GM19452 (cell line): ENCODE measurements at regions not wholly inside any gene's neighbourhood (a gene's known extent, or its start where the extent isn't known, plus 50 kb on each side); places are given as distances from the start of the nearest gene placed in this dataset.

Experiments
- ATAC-seq: cut with Tn5 transposase; IDR thresholded peaks from one replicate; pipeline ENCODE4 v1.9.1; 2021; ENCODE audit not compliant: unreplicated experiment

- ATAC-seq: no peak
Observed at GRCh38 chr1:83689921-83690868, 308.7 kb downstream of the TTLL7 start.

- no peak for ATAC-seq
Observed at GRCh38 chr1:83682132-83682531, 316.8 kb downstream of the TTLL7 start.

DNA sequence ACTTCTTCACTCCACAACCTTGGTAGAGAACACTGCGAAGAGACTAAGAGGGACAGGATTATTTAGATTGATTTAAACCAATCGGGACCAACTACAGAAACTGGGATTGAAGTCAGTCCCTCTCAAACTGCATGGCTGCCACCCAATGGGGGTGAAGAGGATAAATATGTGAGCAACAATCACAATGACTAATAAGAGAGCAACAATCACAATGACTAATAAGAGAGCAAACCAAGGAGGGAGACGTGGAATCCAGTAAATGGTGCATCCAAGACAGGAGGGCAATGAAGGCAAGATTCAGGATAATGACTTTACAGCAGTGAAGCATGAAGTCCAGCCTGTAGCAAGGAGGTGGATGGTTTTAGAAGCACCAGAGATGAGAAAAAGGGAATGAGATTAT is 322.8 kb downstream of the TTLL7 start:
- no peak for ATAC-seq

- no peak for ATAC-seq
Observed at GRCh38 chr1:83673312-83673711, 325.6 kb downstream of the TTLL7 start.

DNA sequence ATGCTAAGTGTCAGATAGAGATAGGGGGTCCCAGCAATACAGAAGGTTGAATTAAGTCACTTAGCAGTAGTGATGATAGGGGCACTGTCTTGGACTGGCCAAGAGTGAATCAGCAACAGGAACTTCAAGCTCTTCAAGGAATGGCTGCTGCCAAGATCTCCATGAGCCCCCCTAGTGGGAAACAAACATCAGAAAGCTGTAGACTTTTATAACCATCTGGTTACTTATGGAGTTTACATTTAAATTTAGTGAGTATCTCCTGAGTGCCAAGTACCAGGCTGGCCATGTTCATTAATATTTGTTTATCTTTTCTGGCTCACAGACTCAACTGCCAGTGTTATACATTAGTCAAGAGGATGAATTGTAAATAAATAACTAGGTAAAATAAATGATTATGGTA is 327.3 kb downstream of the TTLL7 start:
- no peak for ATAC-seq

DNA sequence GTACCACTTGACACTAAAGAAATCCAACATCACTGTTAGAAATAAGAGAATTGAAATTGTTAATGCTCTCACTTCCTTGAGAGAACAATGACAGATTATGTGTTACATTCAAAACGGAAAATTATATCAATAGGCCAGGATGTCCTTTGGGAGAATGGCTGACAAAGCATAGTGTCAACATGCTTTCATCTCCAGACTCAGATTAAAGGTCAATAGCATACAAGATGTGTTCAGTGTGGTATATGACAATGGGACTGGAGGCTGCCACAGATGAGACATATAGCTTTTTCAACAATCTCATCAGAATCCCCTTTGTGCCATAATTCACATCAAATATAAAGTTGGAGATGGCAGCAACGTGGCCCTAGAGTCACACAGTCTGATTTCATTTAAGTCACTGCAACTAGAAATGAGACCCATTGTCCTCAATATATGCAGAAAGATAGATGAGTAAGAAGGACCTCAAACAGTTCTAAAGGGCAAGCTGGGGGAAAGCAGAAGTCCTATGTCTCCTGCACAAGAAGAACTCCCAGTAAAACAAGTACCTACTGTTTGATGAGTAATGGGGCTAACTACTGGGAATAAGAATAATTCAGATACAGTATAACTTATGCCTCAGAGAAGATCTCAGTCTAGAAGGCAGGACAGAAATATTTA is 327.9 kb downstream of the TTLL7 start:
- ATAC-seq: no peak

DNA sequence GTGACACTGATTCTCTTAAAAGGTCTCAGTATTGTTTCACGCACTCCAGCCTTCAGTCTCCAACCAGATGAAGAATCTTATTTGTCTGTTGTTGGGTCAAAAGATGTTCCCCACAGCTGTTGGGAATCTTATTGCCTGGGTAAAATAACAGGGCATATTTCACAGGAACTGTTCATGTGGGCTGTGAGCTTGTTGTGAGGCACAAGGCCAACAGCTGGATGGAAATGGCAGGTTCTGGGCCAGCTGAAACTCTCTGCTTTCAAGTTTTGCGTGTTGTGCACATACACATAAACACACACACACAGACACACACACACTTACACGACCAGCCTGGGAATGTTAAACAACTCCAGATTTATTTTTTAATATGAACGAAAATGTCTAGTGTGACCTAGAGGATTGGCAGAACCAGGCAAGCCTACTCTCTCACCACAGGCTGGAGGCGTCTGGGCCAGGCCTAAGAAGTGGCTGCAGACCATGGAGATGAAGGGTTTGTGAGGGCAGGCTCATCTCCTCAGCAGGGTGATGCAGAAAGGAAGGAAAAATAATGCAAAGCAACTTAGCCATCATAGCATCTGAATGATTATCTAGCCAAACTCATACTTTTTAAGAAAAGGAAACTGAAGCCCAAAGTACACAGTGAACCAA is 357.0 kb downstream of the TTLL7 start:
- no peak for ATAC-seq

- no peak for ATAC-seq
Observed at GRCh38 chr1:83641206-83641658, 357.7 kb downstream of the TTLL7 start.

DNA sequence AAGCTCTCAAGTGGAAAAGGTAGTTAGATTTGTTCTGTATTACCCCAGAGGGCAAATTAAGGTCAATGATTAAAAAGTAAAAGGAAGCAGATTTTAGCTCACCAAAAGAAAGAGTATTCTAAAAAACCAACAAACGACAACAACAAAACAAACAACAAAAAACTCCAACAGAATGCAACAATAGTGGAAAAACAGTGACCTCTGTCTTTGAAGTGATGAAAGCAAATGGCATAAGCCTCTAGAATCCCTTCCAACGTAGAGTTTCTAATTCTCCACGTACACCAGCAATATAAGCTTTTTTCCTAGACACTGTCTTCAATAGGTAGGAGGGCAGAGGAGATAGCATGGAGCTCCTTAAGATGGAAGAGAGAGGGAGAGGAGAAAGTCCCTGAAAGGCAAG is 359.1 kb downstream of the TTLL7 start:
- ATAC-seq: no peak

DNA sequence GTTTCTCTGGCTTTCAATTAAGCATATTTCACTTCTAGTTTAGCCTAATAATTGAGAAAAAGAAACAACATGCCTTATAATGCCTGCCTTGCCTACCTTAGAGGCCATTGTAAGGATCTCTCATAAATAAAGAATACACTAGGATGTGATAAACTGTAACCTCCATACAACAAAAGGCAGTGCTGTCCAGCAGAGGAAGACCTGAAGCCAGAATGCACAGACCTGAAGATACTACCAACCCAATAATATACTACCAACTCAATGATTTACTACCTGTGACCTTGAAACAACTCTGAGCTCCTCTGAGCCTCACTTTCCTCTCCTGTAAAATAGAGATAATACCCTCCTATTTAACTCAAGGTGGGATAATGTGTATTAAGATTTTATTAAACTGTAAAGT is 361.3 kb downstream of the TTLL7 start:
- ATAC-seq: no peak

DNA sequence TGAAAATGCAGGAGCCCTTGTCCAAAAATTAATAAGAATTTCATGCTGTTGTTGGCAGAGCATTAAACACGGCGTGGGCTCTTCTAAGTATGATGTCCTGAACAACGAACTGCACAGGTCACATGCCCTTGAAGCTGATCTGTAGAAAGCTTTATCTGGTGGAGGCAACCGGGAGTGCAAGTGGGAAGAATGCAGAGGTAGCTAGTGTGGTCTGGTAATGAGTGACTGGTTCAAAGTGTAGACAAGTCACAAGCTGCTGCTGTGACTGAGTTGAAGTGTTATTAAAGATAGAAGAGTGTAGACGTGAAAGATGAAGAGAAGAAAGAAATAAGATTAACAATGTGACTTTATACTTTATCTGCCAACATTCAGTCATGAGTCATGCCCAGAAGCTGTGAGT is 361.9 kb downstream of the TTLL7 start:
- ATAC-seq: no peak

GRCh38 chr1:83632906-83633305 is 366.0 kb downstream of the TTLL7 start:
- ATAC-seq: no peak

DNA sequence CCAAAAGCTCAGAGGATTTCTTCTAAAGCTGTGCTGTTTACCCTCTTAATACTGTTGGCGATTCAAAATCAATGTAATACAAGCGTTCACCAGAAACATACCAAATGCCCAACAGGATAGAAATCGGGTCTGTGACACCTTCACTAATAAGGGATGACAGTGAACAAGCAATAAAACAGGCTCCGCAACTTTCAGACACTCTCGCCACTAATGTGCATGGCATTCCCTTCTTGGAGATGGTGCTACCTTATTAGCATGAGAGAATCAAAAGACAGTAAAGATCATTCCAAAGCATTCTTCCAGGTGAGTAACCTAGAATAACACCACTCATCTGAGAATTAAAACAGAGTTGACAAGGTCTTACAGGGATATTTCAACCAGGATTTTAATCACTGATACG is 367.1 kb downstream of the TTLL7 start:
- ATAC-seq: no peak

DNA sequence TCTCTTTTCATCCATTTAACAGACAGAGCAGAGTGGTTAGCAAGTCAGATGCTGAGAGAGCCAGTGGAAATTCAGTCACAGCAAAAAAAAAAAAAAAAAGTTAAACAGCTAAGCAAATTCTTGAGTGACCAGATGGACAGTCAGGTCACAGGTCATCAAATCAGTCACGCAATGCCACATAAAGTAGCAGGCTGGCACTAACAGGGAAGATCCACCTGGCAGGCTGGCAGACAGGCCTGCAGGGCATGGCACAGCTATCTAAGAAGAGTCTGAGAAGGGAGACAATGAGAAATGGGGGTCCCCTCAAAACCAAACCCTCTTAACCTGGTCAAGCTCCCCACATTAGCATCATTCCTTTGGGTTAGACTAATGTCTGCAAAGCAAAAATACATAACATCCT is 371.9 kb downstream of the TTLL7 start:
- no peak for ATAC-seq

GRCh38 chr1:83626603-83627002 is 372.3 kb downstream of the TTLL7 start:
- no peak for ATAC-seq

- no peak for ATAC-seq
Observed at GRCh38 chr1:83625646-83626045, 373.3 kb downstream of the TTLL7 start.

DNA sequence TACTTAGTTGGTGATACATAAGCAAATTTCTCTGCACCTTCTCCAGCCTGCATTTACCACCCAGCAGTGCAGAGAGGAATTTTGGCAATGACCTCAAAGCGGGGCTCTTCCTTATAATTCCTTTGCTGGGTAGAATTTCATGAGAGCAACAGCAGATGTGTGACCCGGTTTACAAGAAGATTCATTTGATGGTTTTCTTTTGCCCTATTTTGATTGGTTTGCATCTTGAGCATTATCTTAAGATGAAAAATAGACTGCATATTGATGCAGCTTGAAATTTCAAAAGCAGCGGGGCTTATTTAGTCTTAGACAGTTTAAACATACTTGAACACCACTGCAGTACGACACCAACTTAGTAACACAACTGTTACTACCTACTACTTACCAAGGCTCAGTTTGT is 378.9 kb downstream of the TTLL7 start:
- no peak for ATAC-seq

- no peak for ATAC-seq
Observed at GRCh38 chr1:83619170-83619896, 379.6 kb downstream of the TTLL7 start.

GRCh38 chr1:83617883-83618282 is 381.0 kb downstream of the TTLL7 start:
- ATAC-seq: no peak

DNA sequence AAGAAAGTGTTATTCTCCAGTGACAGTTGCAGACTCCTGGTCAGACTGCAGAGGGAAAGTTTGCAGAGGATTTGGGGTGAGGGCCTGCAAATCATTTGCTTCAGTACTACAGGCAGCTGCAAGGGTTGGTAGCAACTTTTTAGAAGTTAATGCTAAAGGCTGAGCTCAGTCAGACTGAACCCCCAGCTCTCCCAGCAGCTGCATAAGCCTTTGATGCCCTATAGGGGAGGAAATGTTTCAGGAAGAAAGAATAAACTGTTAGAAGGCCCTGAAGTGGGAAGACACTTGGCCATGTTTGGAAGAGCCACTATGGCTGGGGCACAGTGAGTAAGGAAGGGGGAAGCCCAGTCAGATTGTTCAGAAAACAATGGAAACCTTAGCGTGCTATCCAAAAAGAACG is 383.6 kb downstream of the TTLL7 start:
- ATAC-seq: no peak

- ATAC-seq: no peak
Observed at GRCh38 chr1:83606416-83606955, 392.4 kb downstream of the TTLL7 start.
